NCI-H2107 treated with DMSO at 0.1 percent for 48 hours (cell line): ENCODE measurements at regions not wholly inside any gene's neighbourhood (a gene's known extent, or its start where the extent isn't known, plus 50 kb on each side); places are given as distances from the start of the nearest gene placed in this dataset.

Experiments used
- DNase-seq: peaks from one replicate; lab custom pipeline; 2025; ENCODE audit not compliant: unreplicated experiment; lab: John Stamatoyannopoulos, UW

DNA sequence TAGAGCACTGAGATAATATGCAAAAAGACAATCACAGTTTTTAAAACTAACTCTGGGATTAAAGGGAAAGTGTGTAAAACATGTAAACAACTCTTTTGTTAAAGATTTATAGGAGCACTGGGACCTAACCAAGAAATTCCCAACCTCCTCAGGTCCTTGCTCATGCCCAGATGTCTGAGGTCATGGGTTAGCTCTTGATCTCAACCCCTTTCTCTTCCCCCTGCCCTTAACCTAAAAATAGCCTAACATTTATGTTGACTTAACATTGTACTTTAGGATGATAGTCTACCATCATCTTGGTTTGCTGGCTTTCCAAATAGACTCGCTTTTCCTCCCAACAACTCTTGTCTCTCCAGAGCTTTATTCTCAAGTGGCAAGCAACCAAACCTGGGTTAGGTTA, 258.2 kb upstream of the FAT3 start:
- no peak for DNase-seq

DNA sequence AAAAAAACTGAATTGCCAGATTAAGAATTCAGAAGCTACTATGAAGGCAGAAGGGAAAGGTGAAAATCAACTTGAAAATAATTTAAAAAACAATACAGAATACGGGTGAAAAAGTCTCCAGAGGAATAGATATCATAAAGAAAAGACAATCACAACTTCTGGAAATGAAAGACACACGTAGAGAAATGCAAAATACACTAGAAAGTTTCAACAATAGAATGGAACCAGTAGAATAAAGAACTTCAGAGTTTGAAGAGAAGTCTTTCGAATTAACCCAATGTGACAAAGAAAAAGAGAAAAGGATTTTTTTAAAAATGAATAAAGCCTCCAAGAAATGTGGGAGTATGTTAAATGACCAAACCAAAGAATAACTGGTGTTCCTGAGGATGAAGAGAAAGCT, 263.8 kb upstream of the FAT3 start:
- no peak for DNase-seq

GRCh38 chr11:91959411-91959810, 265.2 kb upstream of the FAT3 start:
- no peak for DNase-seq

- no peak for DNase-seq
Measured at GRCh38 chr11:91956711-91957110, 267.9 kb upstream of the FAT3 start.

GRCh38 chr11:91955206-91955605, 269.4 kb upstream of the FAT3 start:
- DNase-seq: no peak

DNA sequence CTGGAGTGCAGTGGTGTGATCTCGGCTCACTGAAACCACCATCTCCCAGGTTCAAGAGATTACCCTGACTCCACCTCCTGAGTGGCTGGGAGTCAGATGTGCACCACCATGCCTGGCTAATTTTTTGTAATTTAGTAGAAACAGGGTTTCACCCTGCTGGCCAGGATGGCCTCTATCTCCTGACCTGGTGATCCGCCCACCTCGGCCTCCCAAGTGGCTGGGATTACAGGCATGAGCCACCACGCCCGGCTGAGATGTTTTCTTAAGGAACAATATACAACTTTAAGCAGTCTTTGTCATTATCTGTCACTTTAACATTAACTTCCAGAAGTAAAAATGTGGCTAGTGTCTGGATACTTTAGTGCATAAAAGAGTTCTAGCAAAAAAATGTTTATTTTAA, 272.6 kb upstream of the FAT3 start:
- no peak for DNase-seq

GRCh38 chr11:91947215-91947820, 277.3 kb upstream of the FAT3 start:
- DNase-seq: peak; percentile 91

- DNase-seq: no peak
Measured at GRCh38 chr11:91946397-91946951, 278.1 kb upstream of the FAT3 start.

GRCh38 chr11:91935120-91935519, 289.5 kb upstream of the FAT3 start:
- DNase-seq: no peak

DNA sequence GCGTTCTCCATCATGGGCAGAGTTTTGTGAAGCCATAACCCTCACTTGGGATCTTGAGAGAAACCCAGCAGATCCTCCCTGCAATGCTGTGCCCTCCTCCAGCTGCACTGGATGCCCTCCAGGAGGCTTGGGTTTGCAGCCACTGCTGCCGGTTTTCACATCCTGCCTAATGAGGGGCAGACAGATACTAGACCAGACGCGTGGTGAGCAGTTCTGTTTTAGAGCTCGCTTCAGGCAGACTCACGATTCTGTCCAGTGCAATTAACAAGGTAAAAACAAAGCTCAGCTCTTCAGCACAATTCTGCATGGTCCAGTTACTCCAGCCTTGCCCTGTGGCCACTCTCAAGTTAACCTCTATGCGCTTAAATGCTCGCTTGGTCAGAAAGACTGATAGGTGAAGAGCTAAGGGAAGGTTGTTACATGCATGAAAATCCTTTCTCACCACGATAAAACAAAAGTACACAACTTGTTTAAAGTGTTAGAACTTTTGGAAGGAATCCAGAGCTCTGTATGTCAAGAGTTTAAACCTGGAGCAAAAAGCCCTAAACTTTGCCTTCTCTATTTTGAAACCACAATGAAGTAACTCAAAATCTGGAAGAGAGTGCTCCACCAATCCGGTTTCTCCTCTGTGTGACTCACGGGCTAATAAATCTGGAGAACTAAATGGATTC, 292.3 kb upstream of the FAT3 start:
- DNase-seq: no peak

DNA sequence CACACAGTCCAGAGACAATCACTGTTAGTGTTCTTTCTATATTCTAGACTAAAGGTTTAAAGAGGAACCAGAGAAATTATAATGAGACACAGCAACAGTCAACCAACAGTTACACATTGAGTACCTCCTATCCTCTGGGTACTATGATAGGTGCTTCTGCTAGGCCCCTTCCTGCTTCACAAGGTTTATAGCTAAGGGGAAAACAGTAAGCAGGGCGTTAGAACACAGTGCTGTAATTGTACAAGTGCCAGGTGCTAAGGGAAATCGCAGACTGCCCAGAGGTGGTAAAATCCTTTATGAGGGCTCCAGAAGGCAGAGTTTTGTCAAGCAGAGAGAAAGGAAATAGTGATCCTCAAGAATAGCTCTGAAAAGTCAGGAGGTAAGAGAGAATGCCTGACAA, 297.2 kb upstream of the FAT3 start:
- DNase-seq: no peak

- DNase-seq: no peak
Measured at GRCh38 chr11:91926965-91927364, 297.7 kb upstream of the FAT3 start.

DNA sequence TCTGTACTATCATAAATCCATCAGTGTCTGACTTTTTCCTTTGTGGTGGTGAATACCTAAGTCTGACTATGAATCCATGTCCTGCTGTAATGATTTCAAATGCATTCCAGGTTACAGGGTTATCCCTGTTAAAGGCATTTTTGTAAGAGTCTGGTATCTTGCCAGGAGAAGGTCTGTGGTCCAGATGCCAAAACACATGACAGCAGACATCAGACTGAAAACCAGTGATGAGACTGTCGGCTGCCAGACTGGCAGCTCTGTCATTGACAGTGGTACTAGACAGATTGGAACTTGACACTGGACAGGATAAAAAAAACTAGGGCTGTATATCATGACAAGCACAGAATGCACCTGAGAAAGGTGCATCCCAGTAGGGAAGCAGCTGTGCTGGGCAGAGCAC, 301.8 kb upstream of the FAT3 start:
- DNase-seq: no peak

DNA sequence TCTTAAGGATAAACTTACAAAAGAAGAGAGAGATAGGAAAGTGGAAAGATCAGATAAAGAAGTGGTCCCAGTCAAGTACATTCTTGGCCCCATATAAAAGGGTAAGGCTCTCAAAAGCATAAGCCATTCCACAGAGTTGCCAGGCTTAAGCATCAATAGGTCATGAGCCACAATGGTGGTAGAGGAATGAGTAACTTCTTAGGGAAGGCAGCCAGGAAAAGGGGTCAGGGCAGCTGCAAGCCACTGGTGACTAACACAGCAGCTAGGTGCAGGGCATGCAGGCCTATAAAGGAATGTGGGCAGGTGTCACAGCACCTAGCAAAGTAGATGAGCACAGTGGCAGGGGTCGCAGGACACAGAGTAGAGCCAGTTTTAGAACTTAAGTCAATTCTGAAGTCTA, 302.6 kb upstream of the FAT3 start:
- no peak for DNase-seq

GRCh38 chr11:91913407-91913806, 311.2 kb upstream of the FAT3 start:
- no peak for DNase-seq

DNA sequence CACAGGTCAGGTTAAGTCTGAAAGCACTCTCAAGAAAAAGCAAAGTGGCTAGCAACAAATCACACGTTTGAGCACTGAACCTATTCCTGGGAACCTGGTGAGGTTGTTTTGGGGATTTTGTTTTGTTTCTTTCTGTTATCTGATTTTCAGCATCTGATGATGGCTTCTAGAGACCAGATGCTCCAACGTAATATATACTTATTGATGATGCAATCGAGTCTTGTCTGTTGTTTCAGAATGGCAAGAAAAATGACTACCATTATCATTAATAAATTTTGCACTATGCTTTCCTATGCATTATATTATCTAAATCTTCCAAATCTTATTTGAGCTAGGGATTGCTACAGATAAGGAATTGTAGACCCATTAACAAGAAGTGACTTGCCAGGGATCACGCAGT, 312.3 kb upstream of the FAT3 start:
- no peak for DNase-seq

DNA sequence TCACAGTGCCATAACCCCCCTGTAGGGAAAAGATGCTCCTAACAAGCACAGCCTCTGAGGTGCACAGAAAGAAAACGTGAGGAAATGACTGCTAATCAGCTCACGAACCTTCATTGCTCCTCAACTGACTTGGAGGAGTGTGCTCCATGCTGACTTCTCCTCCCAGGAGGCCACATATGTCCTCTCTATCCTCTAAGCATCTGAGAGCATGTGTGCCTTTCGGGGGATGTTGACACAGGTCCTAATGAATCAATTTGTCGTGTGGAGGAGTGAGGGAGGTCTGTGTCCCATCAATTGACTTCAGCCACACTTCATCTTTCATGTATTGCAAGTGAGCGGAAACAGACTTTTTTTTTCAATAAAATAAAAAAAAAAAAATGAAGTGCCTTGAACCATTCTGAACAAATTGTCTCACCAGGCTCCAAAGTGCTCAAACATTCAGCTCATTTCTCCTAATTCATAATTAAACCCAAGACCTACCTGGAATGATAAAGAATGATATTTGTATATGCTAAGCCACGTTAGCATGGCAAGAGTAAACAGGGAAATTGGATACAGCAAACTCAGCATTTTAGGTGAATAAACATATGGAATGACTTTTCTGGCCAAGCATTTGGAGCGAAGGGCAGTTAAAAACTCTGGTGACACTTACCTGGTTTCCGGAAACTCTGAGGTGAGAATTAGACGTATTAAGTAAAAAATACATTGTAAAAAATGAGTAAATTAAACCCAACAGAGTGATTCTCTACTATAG, 317.6 kb upstream of the FAT3 start:
- DNase-seq: no peak

GRCh38 chr11:91904792-91905785, 319.5 kb upstream of the FAT3 start:
- no peak for DNase-seq

GRCh38 chr11:91902312-91902711, 322.3 kb upstream of the FAT3 start:
- DNase-seq: no peak

DNA sequence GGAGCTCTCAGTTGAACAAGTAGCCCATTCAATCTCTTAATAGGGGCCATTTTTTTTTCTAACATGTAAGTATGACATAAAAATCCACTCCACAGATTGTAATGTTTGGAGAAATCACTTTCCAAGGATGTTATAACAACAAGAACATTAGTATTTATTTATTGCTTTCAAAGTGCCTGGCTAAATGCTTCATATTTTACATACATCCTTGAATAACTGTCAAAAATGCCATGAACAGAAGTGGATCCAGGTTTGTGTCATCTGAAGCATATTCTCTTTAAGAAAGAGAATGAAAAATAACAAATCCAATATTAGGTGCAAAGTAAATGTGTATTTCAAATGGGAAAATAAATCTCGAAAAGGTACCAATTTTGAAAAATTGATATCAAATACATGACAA, 344.0 kb upstream of the FAT3 start:
- DNase-seq: no peak

GRCh38 chr11:91876746-91877145, 347.9 kb upstream of the FAT3 start:
- DNase-seq: no peak
